ENCODE measurements at regions not wholly inside any gene's neighbourhood (a gene's known extent, or its start where the extent isn't known, plus 50 kb on each side); places are given as distances from the start of the nearest gene placed in this dataset.

DNA sequence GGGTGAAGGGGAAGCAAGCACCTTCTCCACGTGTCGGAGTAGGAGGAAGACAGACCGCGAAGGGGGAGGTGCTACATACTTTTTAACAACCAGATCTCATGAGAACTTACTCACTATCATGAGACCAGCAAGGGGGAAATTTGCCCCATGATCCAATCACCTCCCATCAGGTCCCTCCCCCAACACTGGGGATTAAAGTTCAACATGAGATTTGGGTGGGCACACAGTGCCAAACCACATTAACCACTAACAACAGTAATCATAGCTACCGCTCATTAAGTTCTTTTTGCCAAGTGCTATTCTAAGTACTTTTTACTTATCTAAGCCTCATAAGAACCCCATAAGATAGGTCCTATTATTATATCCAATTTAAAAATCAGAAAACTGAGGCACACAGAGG is 450.5 kb upstream of the DDI1 start:
- TF ChIP-seq, protein P1, sequence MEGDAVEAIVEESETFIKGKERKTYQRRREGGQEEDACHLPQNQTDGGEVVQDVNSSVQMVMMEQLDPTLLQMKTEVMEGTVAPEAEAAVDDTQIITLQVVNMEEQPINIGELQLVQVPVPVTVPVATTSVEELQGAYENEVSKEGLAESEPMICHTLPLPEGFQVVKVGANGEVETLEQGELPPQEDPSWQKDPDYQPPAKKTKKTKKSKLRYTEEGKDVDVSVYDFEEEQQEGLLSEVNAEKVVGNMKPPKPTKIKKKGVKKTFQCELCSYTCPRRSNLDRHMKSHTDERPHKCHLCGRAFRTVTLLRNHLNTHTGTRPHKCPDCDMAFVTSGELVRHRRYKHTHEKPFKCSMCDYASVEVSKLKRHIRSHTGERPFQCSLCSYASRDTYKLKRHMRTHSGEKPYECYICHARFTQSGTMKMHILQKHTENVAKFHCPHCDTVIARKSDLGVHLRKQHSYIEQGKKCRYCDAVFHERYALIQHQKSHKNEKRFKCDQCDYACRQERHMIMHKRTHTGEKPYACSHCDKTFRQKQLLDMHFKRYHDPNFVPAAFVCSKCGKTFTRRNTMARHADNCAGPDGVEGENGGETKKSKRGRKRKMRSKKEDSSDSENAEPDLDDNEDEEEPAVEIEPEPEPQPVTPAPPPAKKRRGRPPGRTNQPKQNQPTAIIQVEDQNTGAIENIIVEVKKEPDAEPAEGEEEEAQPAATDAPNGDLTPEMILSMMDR (IDR thresholded peaks at IDR 0.05; ENCODE audit: poor library complexity, severe bottlenecking), result no peak
- TF ChIP-seq EZH2 (IDR thresholded peaks at IDR 0.05; ENCODE audit: borderline replicate concordance, insufficient read depth, low read length, poor library complexity, severe bottlenecking) (no peak), POLR2AphosphoS5 (IDR thresholded peaks at IDR 0.05) (no peak), RAD21 (conservative IDR thresholded peaks at IDR 0.05) (no peak), EP300 (conservative IDR thresholded peaks at IDR 0.05; ENCODE audit: poor library complexity, severe bottlenecking) (no peak), TAF1 (IDR thresholded peaks at IDR 0.05; ENCODE audit: low read depth) (no peak), MXI1 (conservative IDR thresholded peaks at IDR 0.05; ENCODE audit: poor library complexity, severe bottlenecking) (no peak)
- TF ChIP-seq, protein P2, sequence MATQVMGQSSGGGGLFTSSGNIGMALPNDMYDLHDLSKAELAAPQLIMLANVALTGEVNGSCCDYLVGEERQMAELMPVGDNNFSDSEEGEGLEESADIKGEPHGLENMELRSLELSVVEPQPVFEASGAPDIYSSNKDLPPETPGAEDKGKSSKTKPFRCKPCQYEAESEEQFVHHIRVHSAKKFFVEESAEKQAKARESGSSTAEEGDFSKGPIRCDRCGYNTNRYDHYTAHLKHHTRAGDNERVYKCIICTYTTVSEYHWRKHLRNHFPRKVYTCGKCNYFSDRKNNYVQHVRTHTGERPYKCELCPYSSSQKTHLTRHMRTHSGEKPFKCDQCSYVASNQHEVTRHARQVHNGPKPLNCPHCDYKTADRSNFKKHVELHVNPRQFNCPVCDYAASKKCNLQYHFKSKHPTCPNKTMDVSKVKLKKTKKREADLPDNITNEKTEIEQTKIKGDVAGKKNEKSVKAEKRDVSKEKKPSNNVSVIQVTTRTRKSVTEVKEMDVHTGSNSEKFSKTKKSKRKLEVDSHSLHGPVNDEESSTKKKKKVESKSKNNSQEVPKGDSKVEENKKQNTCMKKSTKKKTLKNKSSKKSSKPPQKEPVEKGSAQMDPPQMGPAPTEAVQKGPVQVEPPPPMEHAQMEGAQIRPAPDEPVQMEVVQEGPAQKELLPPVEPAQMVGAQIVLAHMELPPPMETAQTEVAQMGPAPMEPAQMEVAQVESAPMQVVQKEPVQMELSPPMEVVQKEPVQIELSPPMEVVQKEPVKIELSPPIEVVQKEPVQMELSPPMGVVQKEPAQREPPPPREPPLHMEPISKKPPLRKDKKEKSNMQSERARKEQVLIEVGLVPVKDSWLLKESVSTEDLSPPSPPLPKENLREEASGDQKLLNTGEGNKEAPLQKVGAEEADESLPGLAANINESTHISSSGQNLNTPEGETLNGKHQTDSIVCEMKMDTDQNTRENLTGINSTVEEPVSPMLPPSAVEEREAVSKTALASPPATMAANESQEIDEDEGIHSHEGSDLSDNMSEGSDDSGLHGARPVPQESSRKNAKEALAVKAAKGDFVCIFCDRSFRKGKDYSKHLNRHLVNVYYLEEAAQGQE (IDR thresholded peaks at IDR 0.05; ENCODE audit: borderline replicate concordance), result no peak
